AG08395 (cell line): ENCODE measurements at regions not wholly inside any gene's neighbourhood (a gene's known extent, or its start where the extent isn't known, plus 50 kb on each side); places are given as distances from the start of the nearest gene placed in this dataset.

Experiments used
- DNase-seq: peaks from one replicate; pipeline ENCODE4 v3.0.0; 2012; ENCODE audit warnings: mixed read lengths, low spot score

GRCh38 chr9:97747201-97747965 is 50.2 kb upstream of the XPA start:
- peak; percentile 24 for DNase-seq

GRCh38 chr9:97748525-97748924 is 51.4 kb upstream of the XPA start:
- DNase-seq: no peak

GRCh38 chr9:97749928-97750327 is 52.8 kb upstream of the XPA start:
- DNase-seq: no peak

- no peak for DNase-seq
Measured at GRCh38 chr9:97751531-97751930, 54.4 kb upstream of the XPA start.

- DNase-seq: no peak
Measured at GRCh38 chr9:97752274-97752673, 55.1 kb upstream of the XPA start.

GRCh38 chr9:97753364-97753763 is 56.2 kb upstream of the XPA start:
- no peak for DNase-seq

- no peak for DNase-seq
Measured at GRCh38 chr9:97753975-97754374, 56.8 kb upstream of the XPA start.

- no peak for DNase-seq
Measured at GRCh38 chr9:97755618-97756267, 58.6 kb upstream of the XPA start.

GRCh38 chr9:97756991-97757390 is 59.9 kb upstream of the XPA start:
- DNase-seq: no peak

GRCh38 chr9:97758334-97758916 is 61.3 kb upstream of the XPA start:
- DNase-seq: no peak

GRCh38 chr9:97759581-97760288 is 62.6 kb upstream of the XPA start:
- peak; percentile 45 for DNase-seq

GRCh38 chr9:97761056-97761598 is 64.0 kb upstream of the XPA start:
- no peak for DNase-seq

- no peak for DNase-seq
Measured at GRCh38 chr9:97761879-97762278, 64.7 kb upstream of the XPA start.

- no peak for DNase-seq
Measured at GRCh38 chr9:97763874-97764273, 66.7 kb upstream of the XPA start.

GRCh38 chr9:97766092-97766491 is 69.0 kb upstream of the XPA start:
- DNase-seq: peak; percentile 77

- DNase-seq: no peak
Measured at GRCh38 chr9:97766610-97767009, 69.5 kb upstream of the XPA start.

- no peak for DNase-seq
Measured at GRCh38 chr9:97767891-97768290, 70.8 kb upstream of the XPA start.

- peak; percentile 75 for DNase-seq
Measured at GRCh38 chr9:97768746-97769145, 71.6 kb upstream of the XPA start.

- DNase-seq: no peak
Measured at GRCh38 chr9:97769208-97769607, 72.1 kb upstream of the XPA start.

- DNase-seq: no peak
Measured at GRCh38 chr9:97770808-97771372, 73.8 kb upstream of the XPA start.

GRCh38 chr9:97771641-97772040 is 74.5 kb upstream of the XPA start:
- no peak for DNase-seq

GRCh38 chr9:97772145-97772544 is 75.0 kb upstream of the XPA start:
- no peak for DNase-seq
